Gastrocnemius medialis (tissue), 4 donors: ENCODE measurements at regions not wholly inside any gene's neighbourhood (a gene's known extent, or its start where the extent isn't known, plus 50 kb on each side); places are given as distances from the start of the nearest gene placed in this dataset.

ENCODE experiments used
- ATAC-seq, 2 donors: fragments of 150-250 bp; one replicate each; pipeline ENCODE4 v1.9.1; 2016
- DNase-seq, 2 donors: peaks; one replicate each; pipeline ENCODE4 v3.0.0-alpha.2; 2019
- H3K27ac ChIP-seq, 4 donors: fragments of 200-600 bp; sonication (generic); 1 replicate in 1 of 4; 2 replicates in 3 of 4; pipeline ENCODE4 v1.5.1; 2016 to 2018; ENCODE audit warnings: mild to moderate bottlenecking in 2 of 4, moderate library complexity in 1 of 4
- H3K27me3 ChIP-seq, 3 donors: fragments of 200-600 bp; sonication (generic) in 2 of 3; 1 replicate in 1 of 3; 2 replicates in 2 of 3; pipeline versions ENCODE4 v1.5.1 to v1.6.0; 2016 to 2019; ENCODE audit warnings: mild to moderate bottlenecking in 1 of 3, moderate library complexity in 1 of 3
- H3K36me3 ChIP-seq, 2 donors: fragments of 200-600 bp; sonication (generic) in 1 of 2; one replicate each; pipeline ENCODE4 v1.5.1; 2017 to 2018
- H3K4me1 ChIP-seq, 2 donors: fragments of 200-600 bp; sonication (generic) in 1 of 2; one replicate each; pipeline ENCODE4 v1.5.1; 2016 to 2017; ENCODE audit warnings: mild to moderate bottlenecking in 2 of 2
- H3K4me3 ChIP-seq, 4 donors: fragments of 200-600 bp; sonication (generic) in 3 of 4; 1 replicate in 1 of 4; 2 replicates in 3 of 4; pipeline ENCODE4 v1.5.1; 2016 to 2019; ENCODE audit warnings: mild to moderate bottlenecking in 2 of 4
- H3K9me3 ChIP-seq, 3 donors: fragments of 200-600 bp; sonication (generic) in 2 of 3; 1 replicate in 1 of 3; 2 replicates in 2 of 3; pipeline ENCODE4 v1.5.1; 2016 to 2019
- CTCF ChIP-seq, 5 experiments: fragments of 450-650 bp in 3 of 5; fragments of 200-600 bp in 2 of 5; sonication (generic) in 2 of 5; IDR thresholded peaks in 4 of 5; conservative IDR thresholded peaks in 1 of 5; 1 replicate in 4 of 5; 2 replicates in 1 of 5; pipeline ENCODE4 v1.5.1; 2016 to 2019; ENCODE audit warnings: antibody characterized with exemption in 5 of 5, mild to moderate bottlenecking in 3 of 5, moderate library complexity in 3 of 5
- POLR2A ChIP-seq, 2 donors: fragments of 450-650 bp; IDR thresholded peaks; one replicate each; pipeline ENCODE4 v1.6.1; 2017; ENCODE audit warnings: antibody characterized with exemption in 2 of 2, mild to moderate bottlenecking in 2 of 2, moderate library complexity in 2 of 2
- in situ Hi-C, 4 donors: fragments of 200-750 bp; cut with MboI; loops; one replicate each; pipeline versions ENCODE4 v1.15.0 to v1.8.0; 2017; ENCODE audit warnings: low sequenced_read_pairs in 4 of 4
- intact Hi-C: fragments of 100-400 bp; cut with DNase I; formaldehyde crosslinking; loops from one replicate; pipeline ENCODE4 v1.15.1; 2023; ENCODE audit warnings: low total_unique reads

- intact Hi-C loops (no loop called here), in situ Hi-C loops (no loop called here)
- TF ChIP-seq CTCF (IDR thresholded peaks at IDR 0.05 in 4 of 5, conservative IDR thresholded peaks at IDR 0.05 in 1 of 5): no peak
- no peak for TF ChIP-seq POLR2A (IDR thresholded peaks at IDR 0.05)
- H3K27me3 ChIP-seq: no peaks in the 10 kb centered on the region
- ATAC-seq (no peak), DNase-seq (no peak)
- H3K4me1 ChIP-seq: no peaks in the 10 kb centered on the region
- H3K36me3 ChIP-seq: no peaks in the 10 kb centered on the region
- no peak overlapping the region for H3K4me3 ChIP-seq
- H3K9me3 ChIP-seq: no peaks in the 10 kb centered on the region
- no peak overlapping the region for H3K27ac ChIP-seq
Measured at GRCh38 chr3:110814170-110815007, 257.2 kb upstream of the NECTIN3 start.

GRCh38 chr3:110815008-110815583 is 256.5 kb upstream of the NECTIN3 start:
- Histone ChIP-seq H3K4me3 (no peak overlapping the region), H3K9me3 (no peaks in the 10 kb centered on the region), H3K4me1 (no peaks in the 10 kb centered on the region), H3K27me3 (no peaks in the 10 kb centered on the region), H3K27ac (no peak overlapping the region), H3K36me3 (no peaks in the 10 kb centered on the region)
- intact Hi-C loops: no loop called here
- in situ Hi-C loops: no loop called here
- TF ChIP-seq CTCF (IDR thresholded peaks at IDR 0.05 in 4 of 5, conservative IDR thresholded peaks at IDR 0.05 in 1 of 5): no peak
- no peak for TF ChIP-seq POLR2A (IDR thresholded peaks at IDR 0.05)
- DNase-seq: no peak
- ATAC-seq: no peak

- intact Hi-C loops: no loop called here
- no peak for TF ChIP-seq POLR2A (IDR thresholded peaks at IDR 0.05)
- TF ChIP-seq CTCF (IDR thresholded peaks at IDR 0.05 in 4 of 5, conservative IDR thresholded peaks at IDR 0.05 in 1 of 5): no peak
Measured at GRCh38 chr3:110816008-110816407, 255.6 kb upstream of the NECTIN3 start.

GRCh38 chr3:110821586-110821985 is 250.0 kb upstream of the NECTIN3 start:
- no peak for ATAC-seq
- H3K36me3 ChIP-seq: no peaks in the 10 kb centered on the region
- H3K4me3 ChIP-seq: no peak overlapping the region
- no peak for DNase-seq
- H3K9me3 ChIP-seq: no peaks in the 10 kb centered on the region
- H3K27me3 ChIP-seq: no peaks in the 10 kb centered on the region
- H3K27ac ChIP-seq: no peak overlapping the region
- no peaks in the 10 kb centered on the region for H3K4me1 ChIP-seq
- intact Hi-C loops: no loop called here
- in situ Hi-C loops: no loop called here
- no peak for TF ChIP-seq POLR2A (IDR thresholded peaks at IDR 0.05)
- TF ChIP-seq CTCF (IDR thresholded peaks at IDR 0.05 in 4 of 5, conservative IDR thresholded peaks at IDR 0.05 in 1 of 5): no peak

More at GRCh38 chr3:110816008-110816407, 255.6 kb upstream of the NECTIN3 start:
- H3K4me1 ChIP-seq: no peaks in the 10 kb centered on the region
- no peaks in the 10 kb centered on the region for H3K9me3 ChIP-seq
- ATAC-seq (no peak), DNase-seq (no peak)
- H3K27me3 ChIP-seq: no peaks in the 10 kb centered on the region
- H3K36me3 ChIP-seq: no peaks in the 10 kb centered on the region
- in situ Hi-C loops: no loop called here
- no peak overlapping the region for H3K27ac ChIP-seq
- no peak overlapping the region for H3K4me3 ChIP-seq
